ENCODE measurements at regions not wholly inside any gene's neighbourhood (a gene's known extent, or its start where the extent isn't known, plus 50 kb on each side); places are given as distances from the start of the nearest gene placed in this dataset.

DNA sequence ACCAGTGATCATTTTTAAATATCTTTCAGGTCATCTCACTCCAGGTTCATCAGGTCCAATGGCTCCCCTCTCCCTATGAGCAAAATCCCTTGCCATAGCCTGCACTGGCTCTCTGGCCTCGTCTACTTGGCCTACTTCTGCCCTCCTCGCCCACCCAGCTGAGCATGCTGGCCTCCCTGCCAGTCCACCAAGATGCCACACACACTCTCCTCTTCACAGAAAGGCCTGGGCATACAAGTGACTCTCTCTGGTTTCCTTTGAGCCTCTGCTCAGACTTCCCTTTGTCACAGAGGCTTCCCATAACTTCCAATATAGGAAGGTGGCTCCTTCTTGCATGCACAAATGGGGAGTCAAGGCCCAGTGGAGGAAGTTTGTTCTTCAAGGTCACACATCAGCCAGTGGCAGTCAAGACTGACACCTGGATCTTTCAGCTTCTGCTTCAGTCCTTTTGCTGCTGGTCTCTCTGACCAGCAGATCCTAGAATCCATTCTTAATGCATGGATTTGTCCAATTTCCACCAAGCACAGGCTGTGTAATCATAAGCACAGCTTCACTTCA, 223.2 kb upstream of the HES1 start:
- no peak for TF ChIP-seq EZH2phosphoT487 (IDR thresholded peaks at IDR 0.05; ENCODE audit: borderline replicate concordance)
- no peak for TF ChIP-seq CTCF (conservative IDR thresholded peaks at IDR 0.05; ENCODE audit: low read length)
- H3F3A ChIP-seq (ENCODE audit: low read depth): peaks cover 14% of the 10 kb centered on the region
- H3K9me3 ChIP-seq (ENCODE audit: insufficient read depth, low read depth, low read length): no peaks in the 10 kb centered on the region
- H3K4me2 ChIP-seq (ENCODE audit: low read depth, low read length, poor library complexity, severe bottlenecking): no peak overlapping the region
- no peak overlapping the region for H3K4me3 ChIP-seq (ENCODE audit: low read length, poor library complexity, severe bottlenecking)
- H3K4me1 ChIP-seq (ENCODE audit: insufficient read depth, low read length, poor library complexity, severe bottlenecking): peaks cover 65% of the 10 kb centered on the region
- H3K79me2 ChIP-seq (ENCODE audit: insufficient read depth, low read length): no peaks in the 10 kb centered on the region
- no peaks in the 10 kb centered on the region for H3K9me2 ChIP-seq (replicated peaks; ENCODE audit: low read depth, low read length)
- no peaks in the 10 kb centered on the region for H3K36me3 ChIP-seq (ENCODE audit: insufficient read depth, low read length)
- H2AFZ ChIP-seq (ENCODE audit: low read length): peak overlapping the region; percentile 11; the same call in 1 of the 2 replicates
- no peaks in the 10 kb centered on the region for H4K20me1 ChIP-seq (ENCODE audit: insufficient read depth, low read length, poor library complexity, severe bottlenecking)
- peak overlapping the region; percentile 63 for H3K9ac ChIP-seq (ENCODE audit: low read depth, low read length, poor library complexity, severe bottlenecking)
- no peaks in the 10 kb centered on the region for H3K27me3 ChIP-seq (ENCODE audit: insufficient read depth, low read length, poor library complexity, severe bottlenecking)

DNA sequence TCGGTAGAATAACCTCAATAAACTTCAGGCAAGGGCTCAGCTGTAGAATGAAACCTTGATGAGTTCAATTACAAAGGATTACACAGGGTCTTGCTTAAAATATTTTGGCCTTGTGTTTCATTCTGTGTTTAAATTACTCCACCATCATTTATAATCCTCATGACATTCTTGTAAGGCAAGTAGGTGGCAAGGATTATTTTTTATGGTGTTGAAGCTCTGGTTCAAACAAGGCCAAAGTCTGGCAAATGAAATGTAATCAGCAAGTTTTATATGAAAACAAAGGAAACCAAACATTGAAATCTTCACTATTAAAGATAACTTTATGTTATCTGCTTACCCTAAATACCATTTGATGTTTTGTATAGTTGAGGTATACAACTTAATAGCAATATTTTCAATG, 221.3 kb upstream of the HES1 start:
- no peaks in the 10 kb centered on the region for H3K9me2 ChIP-seq (replicated peaks; ENCODE audit: low read depth, low read length)
- TF ChIP-seq EZH2phosphoT487 (IDR thresholded peaks at IDR 0.05; ENCODE audit: borderline replicate concordance) (no peak), CTCF (conservative IDR thresholded peaks at IDR 0.05; ENCODE audit: low read length) (no peak)
- no peaks in the 10 kb centered on the region for H3K79me2 ChIP-seq (ENCODE audit: insufficient read depth, low read length)
- no peak overlapping the region for H3K4me2 ChIP-seq (ENCODE audit: low read depth, low read length, poor library complexity, severe bottlenecking)
- no peak overlapping the region for H2AFZ ChIP-seq (ENCODE audit: low read length)
- H3K9ac ChIP-seq (ENCODE audit: low read depth, low read length, poor library complexity, severe bottlenecking): no peak overlapping the region
- no peaks in the 10 kb centered on the region for H3K9me3 ChIP-seq (ENCODE audit: insufficient read depth, low read depth, low read length)
- peaks cover 14% of the 10 kb centered on the region for H3F3A ChIP-seq (ENCODE audit: low read depth)
- H4K20me1 ChIP-seq (ENCODE audit: insufficient read depth, low read length, poor library complexity, severe bottlenecking): no peaks in the 10 kb centered on the region
- no peak overlapping the region for H3K4me3 ChIP-seq (ENCODE audit: low read length, poor library complexity, severe bottlenecking)
- peaks cover 63% of the 10 kb centered on the region for H3K4me1 ChIP-seq (ENCODE audit: insufficient read depth, low read length, poor library complexity, severe bottlenecking)
- no peaks in the 10 kb centered on the region for H3K36me3 ChIP-seq (ENCODE audit: insufficient read depth, low read length)
- no peaks in the 10 kb centered on the region for H3K27me3 ChIP-seq (ENCODE audit: insufficient read depth, low read length, poor library complexity, severe bottlenecking)

DNA sequence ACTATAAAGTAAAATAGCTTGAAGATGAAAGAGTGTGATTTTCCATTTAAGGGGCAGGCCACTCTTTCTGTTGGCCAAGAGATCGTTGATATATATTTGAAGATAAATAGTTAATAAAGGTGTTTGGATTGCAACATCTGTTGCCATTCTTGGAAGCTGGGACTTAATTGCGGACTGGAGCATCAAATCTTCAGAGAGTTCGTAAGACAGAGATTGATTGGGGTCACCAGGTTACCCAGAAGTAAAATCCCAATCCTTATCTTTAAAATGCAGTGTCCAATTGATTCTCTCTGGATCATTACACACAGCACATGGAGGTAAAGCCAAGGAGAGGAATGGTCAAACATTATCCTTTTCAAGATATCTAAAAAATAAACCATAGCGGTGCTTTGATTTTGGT, 220.8 kb upstream of the HES1 start:
- no peaks in the 10 kb centered on the region for H4K20me1 ChIP-seq (ENCODE audit: insufficient read depth, low read length, poor library complexity, severe bottlenecking)
- H3K27me3 ChIP-seq (ENCODE audit: insufficient read depth, low read length, poor library complexity, severe bottlenecking): no peaks in the 10 kb centered on the region
- H3K36me3 ChIP-seq (ENCODE audit: insufficient read depth, low read length): no peaks in the 10 kb centered on the region
- peaks cover 12% of the 10 kb centered on the region for H3F3A ChIP-seq (ENCODE audit: low read depth)
- no peak overlapping the region for H3K9ac ChIP-seq (ENCODE audit: low read depth, low read length, poor library complexity, severe bottlenecking)
- no peaks in the 10 kb centered on the region for H3K9me3 ChIP-seq (ENCODE audit: insufficient read depth, low read depth, low read length)
- no peak overlapping the region for H2AFZ ChIP-seq (ENCODE audit: low read length)
- no peak overlapping the region for H3K4me2 ChIP-seq (ENCODE audit: low read depth, low read length, poor library complexity, severe bottlenecking)
- H3K4me1 ChIP-seq (ENCODE audit: insufficient read depth, low read length, poor library complexity, severe bottlenecking): peaks cover 63% of the 10 kb centered on the region
- no peaks in the 10 kb centered on the region for H3K79me2 ChIP-seq (ENCODE audit: insufficient read depth, low read length)
- TF ChIP-seq EZH2phosphoT487 (IDR thresholded peaks at IDR 0.05; ENCODE audit: borderline replicate concordance): no peak
- TF ChIP-seq CTCF (conservative IDR thresholded peaks at IDR 0.05; ENCODE audit: low read length): no peak
- no peak overlapping the region for H3K4me3 ChIP-seq (ENCODE audit: low read length, poor library complexity, severe bottlenecking)
- no peaks in the 10 kb centered on the region for H3K9me2 ChIP-seq (replicated peaks; ENCODE audit: low read depth, low read length)
